Keratinocyte (primary cell): ENCODE measurements at regions not wholly inside any gene's neighbourhood (a gene's known extent, or its start where the extent isn't known, plus 50 kb on each side); places are given as distances from the start of the nearest gene placed in this dataset.

Experiments used
- DNase-seq: peaks from one replicate; pipeline ENCODE4 v3.0.0-alpha.2; 2011; ENCODE audit warnings: low read depth, missing footprints, low spot score
- FAIRE-seq: peaks from 2 replicates; lab custom pipeline; 2011; peaks lifted over from hg19 to GRCh38; lab: Jason Lieb, UNC
- H2AFZ ChIP-seq: 2 replicates; pipeline ENCODE4 v1.6.0; 2012; ENCODE audit warnings: low read length, control low read depth, inconsistent platforms; ENCODE audit not compliant: control insufficient read depth
- H3K27ac ChIP-seq: 2 replicates; pipeline ENCODE4 v1.5.1; 2011; ENCODE audit warnings: low read length; ENCODE audit not compliant: control insufficient read depth, insufficient read depth
- H3K27me3 ChIP-seq: 3 replicates; pipeline ENCODE4 v1.6.0; 2011; ENCODE audit warnings: low read length; ENCODE audit not compliant: control insufficient read depth, insufficient read depth; ENCODE audit errors: extremely low read depth
- H3K36me3 ChIP-seq, 2 experiments: 2 replicates in 1 of 2; 3 replicates in 1 of 2; pipeline ENCODE4 v1.5.1; 2011; ENCODE audit warnings: low read length in 2 of 2, mild to moderate bottlenecking in 1 of 2; ENCODE audit not compliant: control insufficient read depth in 2 of 2, insufficient read depth in 2 of 2; ENCODE audit errors: extremely low read depth in 1 of 2
- H3K4me1 ChIP-seq: 3 replicates; pipeline ENCODE4 v1.5.1; 2011; ENCODE audit warnings: low read length; ENCODE audit not compliant: control insufficient read depth, insufficient read depth; ENCODE audit errors: extremely low read depth
- H3K4me2 ChIP-seq: 3 replicates; pipeline ENCODE4 v1.6.0; 2011; ENCODE audit warnings: low read depth, low read length; ENCODE audit not compliant: control insufficient read depth, insufficient read depth; ENCODE audit errors: extremely low read depth
- H3K4me3 ChIP-seq, 3 experiments: fragments of 200-600 bp in 1 of 3; sonication (generic) in 1 of 3; 2 replicates in 2 of 3; 3 replicates in 1 of 3; pipeline ENCODE4 v1.5.1; 2011 to 2016; ENCODE audit warnings: low read length in 3 of 3, mild to moderate bottlenecking in 3 of 3, control low read depth in 2 of 3, inconsistent platforms in 1 of 3, low read depth in 1 of 3, mixed read lengths in 1 of 3, mixed run types in 1 of 3, moderate library complexity in 1 of 3; ENCODE audit not compliant: control insufficient read depth in 2 of 3, insufficient read depth in 2 of 3; ENCODE audit errors: extremely low read depth in 1 of 3
- H3K79me2 ChIP-seq: 2 replicates; pipeline ENCODE4 v1.6.0; 2012; ENCODE audit warnings: low read length; ENCODE audit not compliant: control insufficient read depth, insufficient read depth
- H3K9ac ChIP-seq: 3 replicates; pipeline ENCODE4 v1.6.0; 2011; ENCODE audit warnings: low read length; ENCODE audit not compliant: control insufficient read depth, insufficient read depth; ENCODE audit errors: extremely low read depth
- H3K9me1 ChIP-seq: 3 replicates; pipeline ENCODE4 v1.6.0; 2011; ENCODE audit warnings: low read length; ENCODE audit not compliant: control insufficient read depth, insufficient read depth; ENCODE audit errors: extremely low read depth
- H3K9me3 ChIP-seq: 2 replicates; pipeline ENCODE4 v1.5.1; 2012; ENCODE audit warnings: low read depth, low read length; ENCODE audit not compliant: control insufficient read depth
- H4K20me1 ChIP-seq: 3 replicates; pipeline ENCODE4 v1.6.0; 2011; ENCODE audit warnings: low read length; ENCODE audit not compliant: control insufficient read depth, insufficient read depth; ENCODE audit errors: extremely low read depth
- CTCF ChIP-seq, 3 experiments: IDR thresholded peaks in 1 of 3; conservative IDR thresholded peaks in 1 of 3; optimal IDR thresholded peaks in 1 of 3; 2 replicates in 2 of 3; 3 replicates in 1 of 3; pipeline versions ENCODE3 to v1.5.1; 2011; ENCODE audit warnings: low read length in 3 of 3, mild to moderate bottlenecking in 3 of 3, moderate library complexity in 2 of 3, control low read depth in 1 of 3, inconsistent platforms in 1 of 3; ENCODE audit not compliant: insufficient read depth in 2 of 3; ENCODE audit errors: extremely low read depth in 1 of 3
- EZH2 ChIP-seq: IDR thresholded peaks from one replicate; pipeline ENCODE4 v1.6.1; 2012; ENCODE audit warnings: inconsistent platforms, mild to moderate bottlenecking, low read length, moderate library complexity
- dilution Hi-C: fragments of 300-500 bp; cut with MboI; formaldehyde crosslinking; loops from one replicate; pipeline ENCODE4 v1.7.0; 2020; ENCODE audit warnings: low sequenced_read_pairs; ENCODE audit not compliant: extremely low pct_ligation_motif_present

GRCh38 chr6:103255132-103255531 is 1604.6 kb downstream of the HACE1 start:
- Histone ChIP-seq H2AFZ (no peak overlapping the region), H3K9me3 (no peaks in the 10 kb centered on the region), H3K36me3 (no peaks in the 10 kb centered on the region), H3K4me1 (no peaks in the 10 kb centered on the region), H3K4me2 (no peak overlapping the region), H3K79me2 (no peaks in the 10 kb centered on the region), H4K20me1 (no peaks in the 10 kb centered on the region), H3K4me3 (no peak overlapping the region), H3K27ac (no peak overlapping the region), H3K27me3 (no peaks in the 10 kb centered on the region), H3K9me1 (no peaks in the 10 kb centered on the region), H3K9ac (no peak overlapping the region)
- DNase-seq (no peak), FAIRE-seq (no peak)
- dilution Hi-C loops: no loop called here
- TF ChIP-seq CTCF (optimal IDR thresholded peaks at IDR 0.05 in 1 of 3, IDR thresholded peaks at IDR 0.05 in 1 of 3, conservative IDR thresholded peaks at IDR 0.05 in 1 of 3; ENCODE audit: extremely low read depth in 1 of 3, insufficient read depth in 2 of 3, low read length in 3 of 3): no peak
- TF ChIP-seq EZH2: no peak

DNA sequence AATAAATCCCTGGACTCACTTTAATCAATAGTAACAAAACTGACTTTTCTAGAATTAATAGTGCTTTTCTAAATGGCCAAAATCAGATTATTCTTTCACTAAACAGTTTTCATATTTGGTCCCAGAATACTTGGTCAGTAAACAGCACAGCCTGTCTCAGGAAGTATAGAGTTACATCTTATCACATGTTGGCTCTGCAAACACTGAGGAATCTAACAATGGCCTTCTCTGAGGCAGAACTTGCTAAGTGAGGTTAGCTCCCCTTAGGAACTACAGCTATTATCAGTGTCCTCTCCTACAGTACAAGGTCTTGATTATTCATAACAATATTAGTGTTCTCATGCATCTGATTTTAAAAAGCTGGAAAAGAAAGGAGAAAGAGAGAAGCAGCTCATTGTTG is 1622.8 kb downstream of the HACE1 start:
- FAIRE-seq (no peak), DNase-seq (no peak)
- Histone ChIP-seq H3K4me3 (no peak overlapping the region), H3K9me1 (no peaks in the 10 kb centered on the region), H3K79me2 (no peaks in the 10 kb centered on the region), H3K9ac (no peak overlapping the region), H3K4me1 (no peaks in the 10 kb centered on the region), H3K4me2 (no peak overlapping the region), H3K9me3 (no peaks in the 10 kb centered on the region), H3K27ac (no peak overlapping the region), H3K36me3 (no peaks in the 10 kb centered on the region), H4K20me1 (no peaks in the 10 kb centered on the region), H3K27me3 (no peaks in the 10 kb centered on the region), H2AFZ (no peak overlapping the region)
- dilution Hi-C loops: no loop called here
- TF ChIP-seq CTCF (optimal IDR thresholded peaks at IDR 0.05 in 1 of 3, IDR thresholded peaks at IDR 0.05 in 1 of 3, conservative IDR thresholded peaks at IDR 0.05 in 1 of 3; ENCODE audit: extremely low read depth in 1 of 3, insufficient read depth in 2 of 3, low read length in 3 of 3) (no peak), EZH2 (no peak)
